A549 (cell line): ENCODE measurements at regions not wholly inside any gene's neighbourhood (a gene's known extent, or its start where the extent isn't known, plus 50 kb on each side); places are given as distances from the start of the nearest gene placed in this dataset.

Experiments
- BHLHE40 ChIP-seq: IDR thresholded peaks from 2 replicates; pipeline ENCODE4 v1.6.1; 2012; ENCODE audit warnings: low read depth, low read length, inconsistent platforms
- CBX2 ChIP-seq: fragments of 200-600 bp; sonication (generic); IDR thresholded peaks from 2 replicates; pipeline ENCODE4 v1.6.1; 2016; ENCODE audit warnings: low read depth, mild to moderate bottlenecking, borderline replicate concordance
- CBX8 ChIP-seq: fragments of 200-600 bp; sonication (generic); IDR thresholded peaks from 2 replicates; pipeline ENCODE4 v1.6.1; 2016
- CTCF ChIP-seq: fragments of >200 bp; sonication (Bioruptor Twin); formaldehyde crosslinking; IDR thresholded peaks from 3 replicates; pipeline ENCODE4 v1.5.1; 2016
- ESRRA ChIP-seq: fragments of 150-350 bp; IDR thresholded peaks from 2 replicates; pipeline ENCODE4 v1.6.1; 2014; ENCODE audit warnings: mild to moderate bottlenecking, low read length, borderline replicate concordance
- HMGXB4 ChIP-seq: fragments of 250-450 bp; sonication (Bioruptor Pico); IDR thresholded peaks from 2 replicates; pipeline ENCODE4 v1.5.0; 2021; ENCODE audit warnings: mild to moderate bottlenecking, moderate library complexity, borderline replicate concordance
- JUN ChIP-seq, 2 experiments: fragments of >200 bp; sonication (Bioruptor Twin); formaldehyde crosslinking; IDR thresholded peaks; 2 replicates in 1 of 2; 3 replicates in 1 of 2; pipeline ENCODE4 v1.6.1; 2016 to 2017
- POLR2A ChIP-seq: IDR thresholded peaks from 2 replicates; pipeline ENCODE4 v1.6.1; 2012; ENCODE audit warnings: mild to moderate bottlenecking, low read length
- RARB ChIP-seq: fragments of 250-450 bp; sonication (Bioruptor Pico); IDR thresholded peaks from 2 replicates; pipeline ENCODE4 v1.8.0; 2021; ENCODE audit warnings: mild to moderate bottlenecking, moderate library complexity
- RCOR1 ChIP-seq: fragments of 150-350 bp; IDR thresholded peaks from 2 replicates; pipeline ENCODE4 v1.6.1; 2014; ENCODE audit warnings: antibody characterized with exemption, low read length, low read depth
- RFX5 ChIP-seq: fragments of 450-650 bp; IDR thresholded peaks from 2 replicates; pipeline ENCODE4 v1.7.1; 2014; ENCODE audit warnings: antibody characterized with exemption, mild to moderate bottlenecking, moderate library complexity
- RNF2 ChIP-seq: fragments of 200-600 bp; sonication (generic); IDR thresholded peaks from 2 replicates; pipeline ENCODE4 v1.6.1; 2016; ENCODE audit warnings: low read depth, mild to moderate bottlenecking, antibody characterized with exemption, moderate library complexity, borderline replicate concordance
- ZSCAN20 ChIP-seq: fragments of 250-450 bp; sonication (Bioruptor Pico); IDR thresholded peaks from 2 replicates; pipeline ENCODE4 v1.8.0; 2022; ENCODE audit warnings: mild to moderate bottlenecking, moderate library complexity

- TF ChIP-seq RNF2 (no peak), JUN (IDR thresholded peaks at IDR 0.05) (no peak), RFX5 (no peak), BHLHE40 (no peak), CTCF (no peak), CBX2 (no peak), CBX8 (no peak), POLR2A (no peak), ZSCAN20 (CRISPR knock-in tag) (no peak), HMGXB4 (no peak), RARB (no peak), RCOR1 (no peak), ESRRA (no peak)
These were observed 463.3 kb downstream of the STK39 start for GRCh38 chr2:167784084-167784425.
